OCI-M1 (cell line): ENCODE measurements at regions not wholly inside any gene's neighbourhood (a gene's known extent, or its start where the extent isn't known, plus 50 kb on each side); places are given as distances from the start of the nearest gene placed in this dataset.

ENCODE experiments used
- DNase-seq: peaks from one replicate; lab custom pipeline; 2025; lab: John Stamatoyannopoulos, UW

- DNase-seq: peak; percentile 8
Measured at GRCh38 chr7:22676385-22676784, 50.6 kb upstream of the IL6 start.

GRCh38 chr7:22675917-22676343, 51.1 kb upstream of the IL6 start:
- DNase-seq: peak; percentile 31

GRCh38 chr7:22675421-22675820, 51.6 kb upstream of the IL6 start:
- DNase-seq: no peak

- no peak for DNase-seq
Measured at GRCh38 chr7:22672846-22673680, 53.9 kb upstream of the IL6 start.

GRCh38 chr7:22671177-22671879, 55.7 kb upstream of the IL6 start:
- DNase-seq: no peak

GRCh38 chr7:22670422-22670815, 56.6 kb upstream of the IL6 start:
- no peak for DNase-seq

- no peak for DNase-seq
Measured at GRCh38 chr7:22669692-22670421, 57.1 kb upstream of the IL6 start.

- DNase-seq: no peak
Measured at GRCh38 chr7:22668971-22669401, 58.0 kb upstream of the IL6 start.

- peak; percentile 73 for DNase-seq
Measured at GRCh38 chr7:22667562-22668239, 59.3 kb upstream of the IL6 start.

- no peak for DNase-seq
Measured at GRCh38 chr7:22667187-22667561, 59.8 kb upstream of the IL6 start.

- DNase-seq: peak; percentile 67
Measured at GRCh38 chr7:22666732-22667131, 60.3 kb upstream of the IL6 start.

- no peak for DNase-seq
Measured at GRCh38 chr7:22665923-22666322, 61.1 kb upstream of the IL6 start.

- DNase-seq: no peak
Measured at GRCh38 chr7:22664988-22665798, 61.8 kb upstream of the IL6 start.

- DNase-seq: no peak
Measured at GRCh38 chr7:22663721-22664120, 63.3 kb upstream of the IL6 start.

- DNase-seq: peak; percentile 66
Measured at GRCh38 chr7:22663357-22663718, 63.7 kb upstream of the IL6 start.

GRCh38 chr7:22662556-22663356, 64.2 kb upstream of the IL6 start:
- peak; percentile 19 for DNase-seq

- DNase-seq: no peak
Measured at GRCh38 chr7:22662036-22662435, 65.0 kb upstream of the IL6 start.

GRCh38 chr7:22660732-22661131, 66.3 kb upstream of the IL6 start:
- DNase-seq: peak; percentile 5

GRCh38 chr7:22660293-22660692, 66.7 kb upstream of the IL6 start:
- no peak for DNase-seq

GRCh38 chr7:22659741-22660140, 67.3 kb upstream of the IL6 start:
- DNase-seq: no peak

- no peak for DNase-seq
Measured at GRCh38 chr7:22658031-22658430, 69.0 kb upstream of the IL6 start.
